NCI-H345 (cell line): ENCODE measurements at regions not wholly inside any gene's neighbourhood (a gene's known extent, or its start where the extent isn't known, plus 50 kb on each side); places are given as distances from the start of the nearest gene placed in this dataset.

Experiments used
- DNase-seq: peaks from one replicate; lab custom pipeline; 2025; lab: John Stamatoyannopoulos, UW

DNA sequence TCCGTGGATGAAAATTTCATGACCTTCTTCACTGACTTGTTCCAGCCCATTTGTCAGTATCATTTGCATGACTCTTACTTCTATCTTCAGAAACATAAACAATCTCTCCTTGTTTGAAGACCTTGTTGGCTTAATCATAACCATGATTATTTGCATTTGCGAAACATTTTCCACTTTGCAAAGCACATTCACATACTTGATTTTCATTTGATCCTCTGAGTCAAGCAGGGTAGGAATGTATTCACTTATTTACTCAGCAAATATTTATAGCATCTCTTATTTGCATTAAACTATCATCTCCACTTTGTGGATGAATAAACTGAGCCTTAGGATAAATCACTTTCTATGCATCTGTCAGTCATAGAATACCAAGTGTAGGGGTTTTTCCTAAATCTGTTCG lies 343.0 kb upstream of the SGCD start:
- no peak for DNase-seq

DNA sequence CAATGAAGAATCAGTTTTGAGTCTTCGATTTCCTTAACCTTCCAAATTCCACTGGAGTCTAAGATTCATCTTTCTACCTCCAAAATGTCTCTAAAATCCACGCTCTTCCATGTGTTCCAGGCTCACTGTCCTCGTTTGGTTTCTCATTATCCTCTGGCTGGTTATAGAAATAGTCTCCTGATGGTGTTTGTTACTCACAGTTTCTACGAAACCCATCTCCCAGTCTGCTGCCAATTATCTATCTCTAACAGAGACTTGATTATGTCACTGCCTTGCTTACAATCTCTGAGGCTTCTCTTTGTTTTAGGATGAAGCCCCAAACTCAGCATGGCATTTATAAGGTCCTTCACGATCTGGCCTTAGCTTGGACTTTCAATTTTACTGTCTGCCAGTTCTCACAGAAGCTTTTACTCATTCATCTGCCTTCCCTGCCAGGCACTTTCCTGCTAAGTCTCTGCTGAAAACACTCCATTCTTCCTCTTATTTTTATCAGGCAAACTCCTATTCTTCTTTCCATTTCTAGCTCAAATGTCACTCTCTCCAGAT lies 339.6 kb upstream of the SGCD start:
- DNase-seq: no peak

DNA sequence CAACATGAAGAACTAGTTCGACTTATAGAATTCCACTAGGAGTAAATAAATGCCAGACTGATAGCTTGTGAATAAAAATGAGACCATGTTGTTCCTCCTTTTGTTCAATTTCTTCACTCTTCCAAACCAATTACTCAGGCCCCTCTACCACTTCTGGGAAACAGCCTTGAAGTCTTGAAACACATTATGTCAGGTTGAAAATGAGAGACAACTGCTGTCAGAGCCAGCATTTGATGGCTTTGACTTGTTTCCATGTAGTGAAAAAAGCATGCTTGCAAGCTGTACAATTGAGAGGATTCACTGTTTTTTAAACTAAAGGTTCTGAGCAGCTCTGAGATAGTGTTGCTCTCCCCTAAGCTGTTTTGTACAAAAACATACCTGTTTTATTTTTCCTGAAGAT lies 337.1 kb upstream of the SGCD start:
- DNase-seq: no peak

DNA sequence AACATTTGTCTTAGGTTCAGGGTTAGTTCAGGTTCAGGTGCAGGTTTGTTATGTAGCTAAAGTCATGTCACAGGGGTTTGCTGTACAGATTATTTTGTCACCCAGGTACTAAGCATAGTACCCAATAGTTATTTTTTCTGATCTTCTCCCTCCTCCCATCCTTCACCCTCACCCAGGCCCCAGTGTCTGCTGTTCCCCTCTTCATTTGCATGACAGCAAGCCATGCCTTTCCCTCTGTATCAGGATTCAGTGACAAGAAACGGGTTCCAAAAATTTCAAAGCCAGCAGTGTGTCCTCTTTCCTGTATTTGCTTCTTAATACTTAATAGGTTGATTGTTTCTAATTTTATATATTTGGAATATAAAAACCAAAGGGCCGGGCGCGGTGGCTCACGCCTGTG lies 330.8 kb upstream of the SGCD start:
- DNase-seq: no peak

DNA sequence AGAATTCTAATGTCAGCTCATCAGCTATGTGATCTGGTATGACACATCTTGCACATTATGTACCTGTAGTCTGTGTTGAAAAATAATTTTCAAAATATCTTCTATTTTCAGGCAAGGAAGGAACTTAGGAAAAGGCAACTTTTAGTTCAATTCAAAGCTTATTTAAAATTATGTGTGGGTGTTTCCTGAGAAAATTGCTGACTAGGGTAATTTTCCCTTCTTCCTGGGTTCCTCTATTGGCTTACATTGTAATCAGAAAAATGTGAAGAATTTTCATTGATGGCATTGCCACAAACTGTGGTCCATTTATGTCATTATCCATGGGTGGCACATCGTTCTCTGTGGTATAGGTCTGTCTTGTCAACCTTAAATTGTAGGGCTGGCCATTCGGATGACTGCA lies 328.7 kb upstream of the SGCD start:
- no peak for DNase-seq

DNA sequence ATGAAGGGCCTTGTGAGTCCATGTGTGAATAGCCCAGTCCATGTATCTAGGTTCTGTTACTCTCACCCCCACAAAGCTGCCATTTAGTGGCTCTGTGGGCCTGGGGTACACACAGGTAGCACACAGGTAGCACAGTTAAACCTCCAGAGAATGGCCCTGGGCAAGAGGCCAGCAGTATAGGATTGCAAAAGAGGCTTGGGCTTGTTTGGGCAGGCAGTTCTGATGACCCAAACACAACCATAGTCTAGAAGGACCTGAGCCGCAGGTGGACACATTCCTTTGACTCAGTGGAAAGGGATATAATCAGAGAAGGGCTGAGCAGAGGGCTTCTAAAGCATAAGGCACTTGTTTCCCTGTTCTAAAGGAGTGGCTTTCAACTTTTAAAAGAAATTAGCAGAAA lies 326.8 kb upstream of the SGCD start:
- DNase-seq: no peak

DNA sequence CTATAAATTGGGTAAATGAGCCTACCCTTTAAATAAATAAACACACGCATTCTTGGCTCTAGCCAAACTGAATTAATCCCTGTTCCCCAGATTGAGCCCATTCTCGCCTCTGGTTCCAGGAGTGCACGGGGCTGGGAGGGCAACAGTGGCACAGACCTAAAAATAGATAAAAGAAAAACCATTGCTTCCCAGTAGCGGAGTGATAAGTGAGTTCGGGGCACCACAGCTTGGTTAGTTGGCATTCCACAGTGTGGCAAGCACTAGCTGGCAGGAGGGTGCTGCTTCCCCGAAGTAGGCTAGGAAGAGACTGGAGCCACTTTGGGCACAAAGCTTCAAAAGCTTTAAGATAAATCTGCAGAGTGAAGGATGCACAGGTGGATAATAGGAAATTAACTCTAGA lies 322.2 kb upstream of the SGCD start:
- DNase-seq: no peak

DNA sequence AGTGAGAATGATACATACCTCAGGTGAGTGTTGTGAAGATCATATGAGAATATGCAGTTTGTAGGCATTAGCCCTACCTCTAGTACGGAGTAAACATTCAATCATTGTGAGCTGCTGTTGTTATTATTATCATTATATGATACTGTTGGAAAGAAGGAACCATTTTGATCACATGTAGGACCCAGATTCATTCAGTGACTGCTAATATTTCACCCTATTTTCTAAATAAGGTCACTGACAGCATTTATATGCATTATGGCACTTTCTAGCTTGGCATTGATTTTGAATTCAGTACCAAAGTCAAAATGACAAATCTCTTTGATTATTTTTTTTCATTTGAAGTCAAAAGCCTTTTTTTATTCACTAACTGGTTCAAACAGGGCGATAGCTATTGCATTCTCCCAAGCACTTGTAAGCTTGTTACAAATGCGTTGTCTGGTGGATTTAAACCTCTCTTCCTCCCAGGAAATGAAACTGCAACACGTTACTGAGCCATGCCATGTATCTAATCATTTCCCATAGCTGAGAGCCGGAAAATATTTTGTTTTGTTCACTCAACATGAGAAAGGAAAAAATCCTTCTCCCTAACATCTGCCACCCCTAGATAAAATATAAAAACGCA lies 320.8 kb upstream of the SGCD start:
- no peak for DNase-seq

DNA sequence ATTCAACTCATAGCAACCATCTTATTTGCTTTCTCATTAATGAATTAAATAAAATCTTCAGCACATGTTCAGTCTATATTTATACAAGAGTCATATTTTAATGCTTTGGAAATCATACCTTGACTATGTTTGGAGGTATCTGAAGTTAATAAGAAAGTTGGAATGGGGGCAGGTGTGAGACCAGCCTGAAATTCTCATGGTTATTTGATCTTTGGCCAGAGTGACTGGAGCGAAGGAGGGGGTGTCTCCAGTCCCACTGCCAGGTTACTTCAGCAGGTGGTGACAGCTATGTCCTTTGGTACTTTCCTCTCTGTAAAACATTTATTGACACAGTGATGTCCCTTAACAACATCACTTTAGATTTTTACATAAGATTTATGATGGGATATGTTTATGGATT lies 318.1 kb upstream of the SGCD start:
- no peak for DNase-seq

DNA sequence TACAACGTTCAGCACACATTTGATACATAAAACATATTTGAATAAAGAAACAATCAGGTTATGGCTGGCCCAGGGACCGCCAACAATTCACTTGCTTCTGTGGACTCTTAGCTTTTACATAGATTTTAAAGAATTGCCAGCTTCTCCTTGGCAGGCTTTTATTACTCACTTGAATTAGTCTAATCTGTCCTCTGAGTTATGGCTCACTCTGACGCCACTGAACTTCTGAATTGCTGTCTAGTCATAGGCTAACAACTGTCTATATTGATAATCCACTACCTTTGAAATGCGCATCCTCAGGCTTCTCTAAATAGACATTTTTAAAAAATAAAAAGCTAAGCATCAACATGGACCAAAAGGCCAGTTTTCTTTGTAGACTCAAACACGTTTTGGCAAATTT lies 317.4 kb upstream of the SGCD start:
- DNase-seq: no peak

DNA sequence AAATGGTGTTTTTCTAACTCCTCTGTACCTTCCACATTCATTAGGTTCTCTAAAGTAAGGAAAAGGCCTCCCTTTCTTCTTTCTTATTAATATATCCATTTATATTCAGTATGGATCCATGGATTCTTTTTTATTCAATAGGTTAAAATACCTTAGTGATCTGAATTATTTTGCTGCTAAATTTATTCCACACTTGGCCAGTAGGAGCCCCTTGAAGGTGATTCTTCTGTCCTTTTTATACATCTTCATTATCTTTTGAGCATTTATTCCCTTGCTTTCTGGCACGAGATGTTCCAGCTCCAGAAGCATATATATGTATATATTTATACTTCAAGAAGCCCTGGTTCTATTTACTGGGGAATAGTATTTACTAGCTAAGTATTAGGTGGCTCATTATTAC lies 311.8 kb upstream of the SGCD start:
- DNase-seq: no peak

DNA sequence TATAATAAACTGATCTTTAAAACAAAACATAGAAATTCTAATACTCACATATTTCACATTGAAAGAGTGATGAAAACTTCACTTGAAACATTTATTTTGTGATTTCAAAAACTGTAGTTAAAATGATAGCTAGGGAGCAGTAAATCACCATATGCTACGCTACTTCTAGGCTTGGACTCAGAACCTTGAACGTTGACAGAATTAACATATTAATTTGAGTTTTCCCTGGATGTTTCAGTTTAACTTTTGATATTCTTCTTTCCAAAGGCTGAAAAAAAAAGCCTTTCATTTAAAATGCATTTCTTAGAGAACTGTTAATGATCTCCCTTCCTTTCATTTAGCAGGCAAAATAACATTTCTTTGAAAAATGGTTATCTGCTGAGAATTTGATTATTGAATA lies 307.8 kb upstream of the SGCD start:
- no peak for DNase-seq

DNA sequence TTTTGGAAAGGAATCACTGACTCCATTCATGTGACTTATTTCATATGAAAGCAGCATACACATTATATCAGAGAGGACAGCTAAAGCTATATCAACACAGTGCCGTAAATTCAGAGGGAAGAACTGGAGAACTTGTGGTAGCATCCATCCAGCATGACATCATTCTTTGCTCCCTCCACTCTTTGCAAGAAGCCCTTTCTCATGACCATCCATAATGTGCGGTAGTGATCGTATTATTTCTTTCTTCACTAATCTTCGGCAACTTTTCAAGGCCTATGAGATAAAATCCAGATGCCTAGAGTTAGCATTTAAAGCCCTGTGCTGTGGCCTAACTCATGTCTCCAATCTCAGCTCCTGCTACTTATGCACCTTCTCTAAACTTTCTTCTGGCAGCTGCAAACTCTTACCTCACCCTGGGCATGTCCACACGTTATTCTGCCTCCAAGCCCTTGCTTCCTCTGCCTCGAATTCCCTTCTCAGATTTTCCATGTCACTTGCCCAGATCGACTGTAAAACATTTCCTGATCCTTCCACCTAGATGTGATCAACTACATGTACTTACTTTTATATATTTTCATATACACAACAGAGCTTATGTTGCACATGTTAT lies 307.3 kb upstream of the SGCD start:
- DNase-seq: no peak

DNA sequence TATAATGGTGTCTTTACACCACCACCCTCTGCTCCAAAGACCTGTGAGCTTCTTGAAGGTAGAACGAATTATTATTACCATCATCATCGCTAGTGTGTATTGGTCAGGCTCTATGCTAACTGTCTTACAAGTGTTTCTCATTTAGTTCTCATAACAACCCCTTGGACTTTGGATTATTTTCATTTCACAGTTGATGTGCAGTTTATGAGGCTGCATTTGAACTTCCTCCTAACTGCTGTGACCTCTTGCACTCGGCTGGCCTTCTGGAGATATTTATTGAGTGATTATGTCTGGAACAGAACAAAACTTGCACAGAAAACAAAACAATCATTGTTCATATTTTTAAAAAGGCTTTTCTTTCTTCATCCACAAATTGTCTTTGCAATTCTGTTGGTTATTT lies 306.3 kb upstream of the SGCD start:
- DNase-seq: no peak

DNA sequence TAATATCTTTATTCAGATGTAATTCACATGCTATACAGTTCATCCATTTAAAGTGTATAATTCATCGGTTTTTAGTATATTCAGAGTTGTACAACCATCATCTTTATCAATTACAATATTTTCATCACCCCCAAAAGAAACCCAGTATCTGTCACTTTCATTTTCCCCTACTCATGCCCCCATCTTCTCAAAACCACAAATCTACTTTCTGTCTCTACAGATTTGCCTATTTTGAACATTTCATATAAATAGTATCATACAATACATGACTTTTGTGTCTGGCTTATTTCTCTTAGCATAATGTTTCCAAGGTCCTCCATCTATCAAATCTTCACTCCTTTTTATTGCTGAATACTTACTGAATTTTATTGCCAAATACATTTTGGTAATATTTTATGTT lies 305.1 kb upstream of the SGCD start:
- no peak for DNase-seq

DNA sequence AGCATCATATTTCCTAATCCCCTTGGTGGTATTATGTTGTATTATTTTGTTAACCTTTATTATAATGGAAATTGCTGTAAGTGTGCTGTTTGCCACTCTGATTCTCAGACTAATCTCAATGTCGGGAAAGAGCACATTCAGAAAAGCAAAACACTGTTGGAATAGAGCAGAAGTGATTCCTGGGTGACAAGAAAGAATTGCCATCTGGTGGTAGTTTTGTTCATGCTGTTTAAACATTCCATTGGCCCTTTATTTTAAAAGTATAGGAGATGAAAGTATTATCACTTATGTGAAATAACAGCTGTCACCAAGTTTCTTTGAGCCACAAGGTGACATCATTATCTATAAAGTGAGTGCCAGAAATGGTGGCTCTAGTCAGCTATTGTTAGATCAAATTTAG lies 301.3 kb upstream of the SGCD start:
- no peak for DNase-seq

DNA sequence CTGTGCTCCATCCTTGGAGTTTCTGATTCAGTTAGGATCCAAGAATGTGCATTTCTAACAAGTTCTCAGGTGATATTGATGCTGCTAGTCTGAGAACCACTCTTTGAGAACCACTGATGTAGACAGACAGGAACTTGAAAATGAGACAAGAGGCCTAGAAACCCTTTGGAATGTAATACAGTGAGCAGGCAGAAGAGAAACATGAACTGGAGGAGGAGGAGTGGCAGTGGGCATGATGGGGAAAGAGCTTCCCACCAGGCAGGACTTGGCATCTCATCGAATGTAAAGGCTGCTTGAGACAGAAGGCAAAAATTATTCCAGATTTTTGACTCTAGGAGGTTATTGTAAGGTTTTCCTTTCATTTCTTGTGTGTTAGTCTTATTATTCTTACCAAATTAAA lies 295.8 kb upstream of the SGCD start:
- no peak for DNase-seq

DNA sequence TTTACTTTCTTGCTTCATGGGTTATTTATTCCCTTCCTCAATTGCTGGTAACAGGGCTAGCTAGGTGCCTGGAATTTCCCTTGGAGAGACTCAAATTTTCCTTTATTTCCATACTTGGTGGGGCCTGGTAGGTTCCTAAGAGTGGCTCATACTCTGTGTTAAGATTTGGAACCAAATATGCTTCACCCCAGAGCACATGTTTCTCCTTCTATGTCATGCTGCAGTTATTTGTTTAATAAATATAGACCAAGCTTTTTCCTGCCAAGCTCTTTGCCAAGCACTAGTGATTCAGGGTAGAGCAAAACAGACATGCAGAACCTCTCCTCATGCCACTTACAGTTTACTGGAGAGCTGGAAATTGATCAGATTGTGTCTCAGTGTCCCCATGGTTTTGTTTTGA lies 290.3 kb upstream of the SGCD start:
- DNase-seq: no peak

DNA sequence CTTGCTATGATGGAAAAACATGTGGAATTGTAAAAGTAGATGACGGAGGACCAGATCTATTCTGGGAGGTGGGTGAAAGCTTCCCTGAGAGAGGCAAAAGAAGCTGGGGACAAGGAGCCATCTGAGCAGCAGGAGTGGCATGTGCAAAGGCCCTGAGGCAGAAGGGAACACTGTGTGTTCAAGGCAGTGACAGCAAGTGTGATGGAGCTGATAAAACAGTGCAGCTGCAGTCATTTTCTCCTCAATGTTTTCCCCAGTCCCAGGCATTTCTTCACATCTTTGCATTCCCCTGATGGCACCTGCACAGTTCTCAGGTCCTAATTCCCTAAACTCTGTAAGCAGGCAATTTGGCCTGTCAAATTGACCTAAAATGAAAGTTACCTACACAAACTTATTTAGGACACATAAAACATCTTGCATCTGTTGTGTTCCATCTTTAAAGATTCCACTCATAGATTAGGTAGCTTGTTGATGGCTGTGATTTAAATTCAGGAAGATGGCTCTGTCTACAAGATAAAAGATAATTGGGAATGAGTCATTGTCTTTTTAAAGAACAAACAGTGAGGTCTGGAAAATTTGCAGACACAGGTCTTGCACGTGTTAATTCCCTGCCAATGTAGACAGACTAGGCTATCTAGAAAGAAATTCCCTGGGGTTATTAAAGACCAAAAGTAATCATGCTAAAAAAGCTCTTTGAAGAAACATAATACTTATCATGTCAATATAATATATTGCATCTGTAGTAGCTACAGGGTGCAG lies 289.6 kb upstream of the SGCD start:
- DNase-seq: no peak

DNA sequence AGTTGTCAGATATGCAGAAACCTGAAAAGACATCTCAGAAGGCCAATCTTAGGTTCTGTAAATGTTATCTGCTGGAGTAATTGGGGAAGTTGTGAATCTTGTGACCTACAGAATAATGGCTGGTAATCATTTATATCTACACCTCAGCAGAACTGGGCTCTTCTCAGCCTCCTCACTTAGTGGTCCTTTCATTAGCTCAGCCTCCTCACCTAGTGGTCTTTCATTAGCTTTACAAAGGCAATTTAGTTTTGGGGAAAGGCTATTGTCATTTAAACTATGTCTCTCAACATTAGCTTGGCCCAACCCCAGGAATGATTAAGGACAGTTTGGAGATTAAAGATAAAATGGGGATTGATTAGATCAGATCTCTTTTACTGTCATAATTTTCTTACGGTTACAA lies 284.2 kb upstream of the SGCD start:
- no peak for DNase-seq

DNA sequence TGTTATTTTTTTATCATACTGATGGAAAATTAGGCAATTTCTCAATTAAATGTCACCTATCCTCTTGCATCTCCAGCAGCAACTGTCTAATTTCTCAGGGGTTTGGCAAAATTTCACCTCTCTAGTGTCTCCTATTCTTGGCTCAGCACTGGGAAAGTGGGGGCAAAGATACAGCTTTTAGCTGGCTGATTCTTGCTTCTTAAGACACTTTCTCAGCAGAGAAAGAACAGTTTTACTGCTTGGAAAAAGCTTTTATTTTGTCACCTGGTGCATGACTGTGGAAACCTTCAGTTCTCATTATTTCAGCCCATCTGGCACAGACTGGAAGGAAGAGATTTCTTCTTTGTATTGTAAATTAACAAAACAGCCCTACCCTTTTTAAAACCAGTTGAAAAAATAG lies 283.6 kb upstream of the SGCD start:
- DNase-seq: no peak

DNA sequence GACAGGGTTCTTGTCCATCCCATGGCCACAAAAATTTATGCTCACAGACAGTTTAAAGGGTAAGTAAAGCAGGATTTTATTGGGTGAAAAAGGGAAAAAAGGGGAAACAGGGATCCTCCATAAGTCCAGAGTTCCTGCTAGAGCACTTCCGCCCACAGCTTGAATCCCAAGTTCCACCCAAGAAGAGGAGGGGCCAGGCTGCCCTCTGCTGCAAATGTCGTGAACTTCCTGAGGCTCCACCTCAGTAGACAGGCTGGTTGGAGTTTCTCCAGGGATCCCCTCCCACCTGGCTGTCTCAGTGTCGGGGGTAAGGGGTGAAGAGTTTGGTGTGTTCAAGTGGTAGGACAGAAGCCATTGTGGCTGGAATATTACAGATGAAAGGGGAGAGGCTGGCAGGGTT lies 275.0 kb upstream of the SGCD start:
- no peak for DNase-seq

DNA sequence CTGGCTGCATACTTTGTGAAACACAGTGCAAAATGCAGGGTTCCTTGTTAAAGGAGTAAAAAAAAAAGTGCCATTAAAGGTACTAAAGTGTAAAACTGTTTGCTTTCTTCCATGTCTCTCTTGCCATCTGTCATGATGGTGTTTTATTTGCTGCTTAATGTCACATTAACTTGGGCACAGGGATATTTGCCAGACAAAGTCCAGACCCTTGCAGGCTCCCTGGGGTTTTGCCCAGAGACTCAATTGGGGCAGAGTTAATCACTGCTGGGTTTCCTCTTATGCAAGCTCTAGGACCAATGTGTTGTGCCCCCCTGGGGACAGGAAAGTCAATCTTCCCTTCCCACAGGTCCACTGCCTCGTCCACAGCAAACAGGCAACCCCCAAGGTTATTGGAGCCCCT lies 274.3 kb upstream of the SGCD start:
- no peak for DNase-seq

DNA sequence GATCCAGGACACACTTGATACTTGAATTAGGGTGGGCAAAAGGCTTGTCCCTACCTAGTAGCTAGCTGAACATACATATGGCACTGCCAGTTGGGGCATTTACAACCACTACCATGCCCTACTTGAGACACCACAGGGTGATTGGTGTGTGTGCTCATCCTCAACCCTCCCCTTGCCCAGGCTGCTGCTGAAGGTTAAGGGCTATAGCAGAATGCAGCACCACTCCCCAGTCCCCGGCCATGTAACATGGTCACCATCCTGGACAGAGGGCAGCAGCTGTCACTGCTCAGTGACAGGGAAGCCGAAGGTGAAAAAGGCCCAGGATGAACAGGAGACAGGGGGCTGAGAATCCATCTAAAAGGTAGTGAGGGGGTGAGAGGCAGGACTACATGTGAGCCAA lies 273.9 kb upstream of the SGCD start:
- no peak for DNase-seq
